GM12892 (cell line): ENCODE measurements at regions not wholly inside any gene's neighbourhood (a gene's known extent, or its start where the extent isn't known, plus 50 kb on each side); places are given as distances from the start of the nearest gene placed in this dataset.

Source experiments
- POLR2A ChIP-seq: IDR thresholded peaks from 2 replicates; pipeline ENCODE4 v1.6.1; 2011; ENCODE audit warnings: low read depth, low read length, control low read depth
- POLR2AphosphoS5 ChIP-seq: IDR thresholded peaks from 2 replicates; pipeline ENCODE4 v1.6.1; 2011; ENCODE audit warnings: low read depth, low read length, control low read depth

DNA sequence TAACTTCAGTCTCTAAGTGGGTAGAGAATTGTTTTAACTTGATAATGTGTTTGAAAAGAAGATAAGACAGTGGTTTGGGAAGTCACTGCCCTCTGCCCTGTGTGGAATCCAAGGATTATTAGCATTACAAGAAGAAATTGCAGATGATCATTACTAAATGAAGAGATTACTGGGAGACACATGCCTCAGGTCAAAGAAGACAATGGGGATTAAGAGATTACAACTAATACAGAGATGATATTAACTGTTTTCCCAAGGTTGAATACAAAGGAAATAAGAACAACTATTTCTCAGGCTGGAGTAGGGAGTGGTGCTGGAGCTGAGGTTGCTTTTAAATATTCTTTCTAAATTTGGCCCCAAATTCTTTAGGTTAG, 166.0 kb downstream of the TRMT11 start:
- TF ChIP-seq POLR2A (no peak), POLR2AphosphoS5 (no peak)
